ENCODE measurements at regions not wholly inside any gene's neighbourhood (a gene's known extent, or its start where the extent isn't known, plus 50 kb on each side); places are given as distances from the start of the nearest gene placed in this dataset.

DNA sequence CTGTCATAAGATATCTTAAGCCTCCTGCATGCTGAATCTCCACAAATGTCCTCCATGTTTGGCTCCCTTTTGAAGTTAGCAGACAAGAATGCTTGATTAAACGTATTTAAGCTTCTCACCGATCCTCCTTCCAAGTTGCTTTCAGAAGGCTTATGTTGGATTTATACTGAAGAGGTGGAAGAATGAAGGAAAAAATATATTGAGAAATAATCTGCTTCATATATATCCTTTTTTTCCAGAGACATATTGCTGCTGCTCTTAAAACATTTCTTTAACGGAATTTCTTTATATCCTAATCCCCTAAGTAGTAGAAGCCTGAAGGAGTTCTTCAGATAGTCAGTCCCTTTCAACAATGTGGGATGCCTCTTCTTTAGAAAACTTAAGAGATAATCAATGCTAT, 329.0 kb upstream of the MARCKS start:
- TF ChIP-seq, protein P1, sequence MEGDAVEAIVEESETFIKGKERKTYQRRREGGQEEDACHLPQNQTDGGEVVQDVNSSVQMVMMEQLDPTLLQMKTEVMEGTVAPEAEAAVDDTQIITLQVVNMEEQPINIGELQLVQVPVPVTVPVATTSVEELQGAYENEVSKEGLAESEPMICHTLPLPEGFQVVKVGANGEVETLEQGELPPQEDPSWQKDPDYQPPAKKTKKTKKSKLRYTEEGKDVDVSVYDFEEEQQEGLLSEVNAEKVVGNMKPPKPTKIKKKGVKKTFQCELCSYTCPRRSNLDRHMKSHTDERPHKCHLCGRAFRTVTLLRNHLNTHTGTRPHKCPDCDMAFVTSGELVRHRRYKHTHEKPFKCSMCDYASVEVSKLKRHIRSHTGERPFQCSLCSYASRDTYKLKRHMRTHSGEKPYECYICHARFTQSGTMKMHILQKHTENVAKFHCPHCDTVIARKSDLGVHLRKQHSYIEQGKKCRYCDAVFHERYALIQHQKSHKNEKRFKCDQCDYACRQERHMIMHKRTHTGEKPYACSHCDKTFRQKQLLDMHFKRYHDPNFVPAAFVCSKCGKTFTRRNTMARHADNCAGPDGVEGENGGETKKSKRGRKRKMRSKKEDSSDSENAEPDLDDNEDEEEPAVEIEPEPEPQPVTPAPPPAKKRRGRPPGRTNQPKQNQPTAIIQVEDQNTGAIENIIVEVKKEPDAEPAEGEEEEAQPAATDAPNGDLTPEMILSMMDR (IDR thresholded peaks at IDR 0.05), result no peak
- no peaks in the 10 kb centered on the region for H3K36me3 ChIP-seq
- DNase-seq (no peak), ATAC-seq (no peak)
- H3K9me3 ChIP-seq, result no peaks in the 10 kb centered on the region
- H3K4me3 ChIP-seq, result no peak overlapping the region
- H3K4me1 ChIP-seq, result no peaks in the 10 kb centered on the region
- intact Hi-C loops (cut with DNase I), result no loop called here
- H3K27ac ChIP-seq, result no peak overlapping the region
- H3K27me3 ChIP-seq (ENCODE audit: low read depth), result no peaks in the 10 kb centered on the region

DNA sequence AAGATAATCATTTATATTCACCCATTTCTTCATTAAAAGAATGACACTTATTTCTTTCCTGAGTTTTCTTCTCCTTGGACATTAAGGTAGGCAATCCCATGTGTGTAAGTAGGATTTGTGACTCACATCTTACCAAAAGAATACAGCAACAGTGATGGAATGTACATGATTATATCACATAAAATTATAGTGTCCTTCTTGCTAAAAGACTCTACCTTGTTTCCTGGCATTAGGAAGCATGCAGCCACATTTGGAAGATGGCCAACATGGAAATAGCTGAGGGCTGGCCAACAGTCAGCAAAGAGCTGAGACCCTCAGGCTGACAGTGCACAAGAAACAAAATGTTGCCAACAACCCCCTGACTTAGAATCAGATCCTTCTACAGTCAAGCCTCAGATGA, 327.9 kb upstream of the MARCKS start:
- intact Hi-C loops (cut with DNase I), result no loop called here
- Histone ChIP-seq H3K36me3 (no peaks in the 10 kb centered on the region), H3K27ac (no peak overlapping the region), H3K9me3 (no peaks in the 10 kb centered on the region), H3K4me3 (no peak overlapping the region), H3K27me3 (ENCODE audit: low read depth) (no peaks in the 10 kb centered on the region), H3K4me1 (no peaks in the 10 kb centered on the region)
- ATAC-seq, result no peak
- no peak for DNase-seq
- TF ChIP-seq, protein P1 (IDR thresholded peaks at IDR 0.05), result no peak

DNA sequence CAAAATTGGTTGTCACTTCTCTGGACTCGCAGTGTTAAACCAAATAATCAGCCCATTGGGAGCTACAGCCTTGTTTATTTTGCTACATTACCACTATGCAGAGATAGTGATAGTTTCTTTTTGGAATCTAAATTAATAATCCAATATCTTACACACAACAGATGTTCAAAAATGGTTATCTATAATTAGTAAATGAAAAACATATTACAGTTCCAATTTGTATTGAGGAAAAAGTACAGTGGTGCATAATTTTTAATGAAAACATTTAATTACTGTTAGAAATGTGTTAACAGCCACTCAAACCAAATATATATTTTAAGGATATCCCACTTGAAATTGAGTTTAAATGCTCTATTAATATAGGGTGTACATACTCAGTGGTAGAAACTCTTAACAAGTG, 327.3 kb upstream of the MARCKS start:
- TF ChIP-seq, protein P1 (IDR thresholded peaks at IDR 0.05), result no peak
- ATAC-seq, result no peak
- intact Hi-C loops (cut with DNase I), result no loop called here
- no peaks in the 10 kb centered on the region for H3K27me3 ChIP-seq (ENCODE audit: low read depth)
- DNase-seq, result no peak
- no peaks in the 10 kb centered on the region for H3K4me1 ChIP-seq
- no peak overlapping the region for H3K27ac ChIP-seq
- no peaks in the 10 kb centered on the region for H3K36me3 ChIP-seq
- H3K4me3 ChIP-seq, result no peak overlapping the region
- no peaks in the 10 kb centered on the region for H3K9me3 ChIP-seq

DNA sequence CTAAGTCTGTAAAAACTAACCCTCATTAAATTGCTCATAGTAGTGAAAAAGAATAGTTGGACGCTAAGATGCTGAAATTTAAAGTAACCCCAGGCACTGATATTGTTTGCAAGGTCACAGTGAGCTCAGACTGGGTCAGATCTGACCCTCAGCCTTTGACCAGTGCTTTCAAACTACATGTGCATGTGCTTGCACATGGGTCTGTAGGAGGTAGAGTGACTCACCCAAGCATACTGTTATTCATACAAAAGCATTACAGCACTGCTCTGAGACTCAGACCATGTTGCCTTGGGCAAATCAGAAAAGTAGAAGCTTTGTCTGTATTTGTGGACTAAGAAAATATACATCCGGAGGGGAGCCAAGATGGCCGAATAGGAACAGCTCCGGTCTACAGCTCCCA, 326.4 kb upstream of the MARCKS start:
- Histone ChIP-seq H3K4me1 (no peaks in the 10 kb centered on the region), H3K4me3 (no peak overlapping the region), H3K36me3 (no peaks in the 10 kb centered on the region), H3K9me3 (no peaks in the 10 kb centered on the region), H3K27ac (no peak overlapping the region), H3K27me3 (ENCODE audit: low read depth) (no peaks in the 10 kb centered on the region)
- intact Hi-C loops (cut with DNase I), result no loop called here
- ATAC-seq, result no peak
- DNase-seq, result no peak
- TF ChIP-seq, protein P1 (IDR thresholded peaks at IDR 0.05), result no peak

DNA sequence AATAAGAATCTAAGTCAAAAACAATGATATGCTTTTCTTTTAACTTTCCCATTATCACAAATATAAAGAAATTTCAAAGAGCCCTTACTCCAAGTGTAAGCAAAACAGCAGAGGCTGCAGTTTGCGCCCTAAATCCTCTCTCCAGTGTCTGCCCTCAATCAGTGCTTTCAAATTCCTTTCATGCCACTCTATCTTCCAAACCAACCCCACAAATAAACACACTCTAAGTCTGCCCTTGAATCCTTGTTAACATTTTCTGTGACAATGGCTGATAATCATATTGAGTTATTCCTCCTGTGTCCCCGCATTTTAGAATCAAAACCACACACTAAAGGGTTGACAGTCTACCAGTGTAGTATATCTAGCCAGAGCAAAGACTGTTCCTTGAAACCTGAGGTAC, 317.9 kb upstream of the MARCKS start:
- intact Hi-C loops (cut with DNase I), result no loop called here
- H3K4me1 ChIP-seq, result no peaks in the 10 kb centered on the region
- no peak overlapping the region for H3K27ac ChIP-seq
- H3K36me3 ChIP-seq, result no peaks in the 10 kb centered on the region
- H3K27me3 ChIP-seq (ENCODE audit: low read depth), result no peaks in the 10 kb centered on the region
- ATAC-seq (no peak), DNase-seq (no peak)
- TF ChIP-seq, protein P1 (IDR thresholded peaks at IDR 0.05), result no peak
- no peak overlapping the region for H3K4me3 ChIP-seq
- no peaks in the 10 kb centered on the region for H3K9me3 ChIP-seq

DNA sequence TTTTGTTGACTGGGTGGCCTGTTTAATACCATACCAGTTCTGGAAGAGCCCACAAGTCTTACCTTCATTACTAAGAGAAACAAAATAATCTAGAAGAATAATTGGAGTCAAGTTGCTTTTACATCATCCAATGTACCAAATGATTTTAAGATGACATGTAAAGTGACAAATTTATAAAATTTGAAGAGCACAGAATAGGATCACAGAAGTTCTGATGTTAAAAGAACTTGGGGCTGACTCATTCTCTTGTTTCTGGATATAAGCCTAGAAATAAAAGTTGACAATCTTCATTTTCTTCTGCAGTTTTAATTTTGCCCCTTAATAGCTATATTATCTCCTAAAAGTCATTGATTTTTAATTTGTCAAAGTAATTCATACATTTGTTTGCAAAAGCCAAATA, 317.5 kb upstream of the MARCKS start:
- intact Hi-C loops (cut with DNase I), result no loop called here
- no peaks in the 10 kb centered on the region for H3K36me3 ChIP-seq
- H3K9me3 ChIP-seq, result no peaks in the 10 kb centered on the region
- TF ChIP-seq, protein P1 (IDR thresholded peaks at IDR 0.05), result no peak
- H3K4me3 ChIP-seq, result no peak overlapping the region
- no peak for DNase-seq
- no peak overlapping the region for H3K27ac ChIP-seq
- H3K4me1 ChIP-seq, result no peaks in the 10 kb centered on the region
- H3K27me3 ChIP-seq (ENCODE audit: low read depth), result no peaks in the 10 kb centered on the region
- no peak for ATAC-seq
